ENCODE measurements at regions not wholly inside any gene's neighbourhood (a gene's known extent, or its start where the extent isn't known, plus 50 kb on each side); places are given as distances from the start of the nearest gene placed in this dataset.

DNA sequence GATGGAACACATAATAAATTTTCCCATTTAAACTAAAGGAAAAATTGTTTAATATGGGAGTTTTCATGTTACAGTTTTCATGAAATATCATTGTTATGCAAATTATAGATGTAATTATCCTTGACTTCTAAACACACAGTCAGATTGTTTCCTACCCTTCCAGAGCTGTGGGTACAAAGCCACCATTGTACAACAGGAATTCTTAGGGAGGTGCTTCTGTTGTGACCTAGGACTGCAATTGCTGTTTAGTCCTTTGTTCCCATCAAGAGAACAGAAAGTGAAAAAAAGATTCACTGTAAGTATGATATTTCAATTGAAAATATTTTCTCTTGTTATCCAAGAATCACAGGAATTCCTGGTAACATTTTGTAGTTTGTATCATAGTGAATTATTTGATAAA is 455.3 kb upstream of the NAALADL2 start:
- Histone ChIP-seq H3K27me3 (ENCODE audit: control insufficient read depth, insufficient read depth, low read length) (no peaks in the 10 kb centered on the region), H3K36me3 (ENCODE audit: control insufficient read depth, insufficient read depth, low read length) (no peaks in the 10 kb centered on the region), H3K4me3 (ENCODE audit: low read depth, low read length) (no peak overlapping the region)
- DNase-seq (ENCODE audit: low read depth) (no peak), FAIRE-seq (no peak)
- TF ChIP-seq, protein P1, sequence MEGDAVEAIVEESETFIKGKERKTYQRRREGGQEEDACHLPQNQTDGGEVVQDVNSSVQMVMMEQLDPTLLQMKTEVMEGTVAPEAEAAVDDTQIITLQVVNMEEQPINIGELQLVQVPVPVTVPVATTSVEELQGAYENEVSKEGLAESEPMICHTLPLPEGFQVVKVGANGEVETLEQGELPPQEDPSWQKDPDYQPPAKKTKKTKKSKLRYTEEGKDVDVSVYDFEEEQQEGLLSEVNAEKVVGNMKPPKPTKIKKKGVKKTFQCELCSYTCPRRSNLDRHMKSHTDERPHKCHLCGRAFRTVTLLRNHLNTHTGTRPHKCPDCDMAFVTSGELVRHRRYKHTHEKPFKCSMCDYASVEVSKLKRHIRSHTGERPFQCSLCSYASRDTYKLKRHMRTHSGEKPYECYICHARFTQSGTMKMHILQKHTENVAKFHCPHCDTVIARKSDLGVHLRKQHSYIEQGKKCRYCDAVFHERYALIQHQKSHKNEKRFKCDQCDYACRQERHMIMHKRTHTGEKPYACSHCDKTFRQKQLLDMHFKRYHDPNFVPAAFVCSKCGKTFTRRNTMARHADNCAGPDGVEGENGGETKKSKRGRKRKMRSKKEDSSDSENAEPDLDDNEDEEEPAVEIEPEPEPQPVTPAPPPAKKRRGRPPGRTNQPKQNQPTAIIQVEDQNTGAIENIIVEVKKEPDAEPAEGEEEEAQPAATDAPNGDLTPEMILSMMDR (IDR thresholded peaks at IDR 0.05; ENCODE audit: insufficient read depth, low read length, severe bottlenecking), result no peak

DNA sequence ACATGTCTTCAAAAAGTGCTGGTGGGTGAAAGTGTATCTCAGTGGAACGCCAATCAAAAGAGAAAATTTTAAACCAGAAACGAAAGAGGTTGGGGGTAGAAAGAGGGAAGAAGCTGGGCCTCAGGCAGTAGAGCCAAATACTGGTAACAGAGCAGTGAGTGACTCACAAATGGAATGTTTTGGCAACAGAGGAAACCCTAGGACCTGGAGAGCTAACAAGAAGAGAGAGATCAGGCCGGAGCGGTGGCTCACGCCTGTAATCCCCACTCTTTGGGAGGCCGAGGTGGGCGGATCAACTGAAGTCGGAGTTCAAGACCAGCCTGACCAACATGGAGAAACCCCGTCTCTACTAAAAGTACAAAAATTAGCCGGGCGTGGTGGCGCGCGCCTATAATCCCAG is 450.8 kb upstream of the NAALADL2 start:
- DNase-seq (ENCODE audit: low read depth) (peak; percentile 16), FAIRE-seq (no peak)
- TF ChIP-seq, protein P1 (IDR thresholded peaks at IDR 0.05; ENCODE audit: insufficient read depth, low read length, severe bottlenecking), result no peak
- H3K4me3 ChIP-seq (ENCODE audit: low read depth, low read length), result no peak overlapping the region
- no peaks in the 10 kb centered on the region for H3K36me3 ChIP-seq (ENCODE audit: control insufficient read depth, insufficient read depth, low read length)
- H3K27me3 ChIP-seq (ENCODE audit: control insufficient read depth, insufficient read depth, low read length), result no peaks in the 10 kb centered on the region

DNA sequence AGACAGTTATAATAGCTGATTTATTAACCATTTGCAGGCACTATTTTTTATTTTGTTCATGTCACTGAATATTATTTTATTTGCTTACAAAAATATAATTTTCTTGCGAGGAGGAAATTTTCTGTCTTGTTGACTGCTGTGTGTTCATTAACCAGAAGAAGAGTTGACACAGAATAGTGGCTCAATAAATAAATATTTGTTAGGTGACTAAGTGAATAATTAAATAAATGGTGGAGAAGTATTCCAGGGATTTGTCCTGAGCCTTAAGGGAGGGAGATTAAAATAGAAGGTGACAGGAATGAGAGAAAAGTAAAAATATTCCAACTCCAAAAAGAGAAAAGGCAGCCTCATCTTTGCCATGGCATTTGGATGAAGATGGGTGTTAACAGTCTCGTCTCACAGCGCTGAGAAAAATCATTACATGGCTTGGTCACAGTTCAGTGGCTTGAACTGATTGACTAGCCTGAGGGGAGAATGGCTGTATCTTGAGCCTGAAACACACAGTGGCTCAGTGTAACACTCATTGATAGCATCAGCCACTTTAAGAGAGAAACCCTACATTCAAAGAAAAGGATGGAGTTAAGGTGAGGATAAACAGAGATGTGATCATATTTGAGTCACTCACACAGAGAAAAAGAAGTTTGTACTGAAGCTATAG is 449.9 kb upstream of the NAALADL2 start:
- TF ChIP-seq, protein P1 (IDR thresholded peaks at IDR 0.05; ENCODE audit: insufficient read depth, low read length, severe bottlenecking), result no peak
- Histone ChIP-seq H3K36me3 (ENCODE audit: control insufficient read depth, insufficient read depth, low read length) (no peaks in the 10 kb centered on the region), H3K27me3 (ENCODE audit: control insufficient read depth, insufficient read depth, low read length) (no peaks in the 10 kb centered on the region), H3K4me3 (ENCODE audit: low read depth, low read length) (no peak overlapping the region)
- FAIRE-seq, result no peak
- DNase-seq (ENCODE audit: low read depth), result no peak

DNA sequence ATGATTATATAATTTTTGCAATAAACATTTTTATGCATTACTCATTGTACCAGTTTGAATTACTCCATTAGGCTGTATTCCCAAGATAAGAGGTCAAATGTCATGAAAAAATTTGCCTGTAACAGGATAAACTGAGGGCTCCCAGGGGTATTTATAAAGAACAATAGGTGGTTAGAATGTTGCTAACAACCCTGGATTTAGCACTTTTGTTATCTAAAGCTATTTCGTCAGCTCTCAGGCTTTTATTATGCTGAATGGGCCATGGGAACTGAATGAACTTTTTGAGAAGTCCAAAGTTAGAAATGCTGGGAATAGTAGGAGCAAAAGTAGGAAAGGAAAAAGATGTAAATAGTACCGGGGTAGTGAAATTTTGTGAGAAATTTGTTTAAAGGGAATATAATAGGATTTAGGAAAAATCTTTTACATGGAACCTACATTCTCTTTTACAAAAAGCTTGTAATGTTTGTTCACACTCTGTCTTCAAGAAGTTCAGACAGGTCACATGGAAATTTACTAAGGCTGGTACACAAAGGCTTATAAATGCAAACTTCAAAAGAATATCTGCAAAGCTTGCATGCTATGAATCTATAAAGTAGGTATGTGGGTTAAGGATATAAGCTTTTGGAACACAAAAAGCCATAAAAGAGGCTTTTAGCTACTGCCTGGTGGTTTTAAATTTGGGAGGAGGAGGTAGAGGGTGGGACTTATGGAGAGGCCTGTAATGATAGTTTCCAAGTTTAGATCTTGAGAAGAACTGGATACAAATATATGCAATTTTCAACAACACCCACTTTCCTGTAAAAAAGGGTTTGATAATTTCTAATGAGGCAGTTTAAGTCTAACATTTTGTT is 445.8 kb upstream of the NAALADL2 start:
- TF ChIP-seq, protein P1 (IDR thresholded peaks at IDR 0.05; ENCODE audit: insufficient read depth, low read length, severe bottlenecking), result no peak
- Histone ChIP-seq H3K27me3 (ENCODE audit: control insufficient read depth, insufficient read depth, low read length) (no peaks in the 10 kb centered on the region), H3K36me3 (ENCODE audit: control insufficient read depth, insufficient read depth, low read length) (no peaks in the 10 kb centered on the region), H3K4me3 (ENCODE audit: low read depth, low read length) (no peak overlapping the region)
- no peak for DNase-seq (ENCODE audit: low read depth)
- no peak for FAIRE-seq

GRCh38 chr3:174414902-174415301 is 444.2 kb upstream of the NAALADL2 start:
- Histone ChIP-seq H3K36me3 (ENCODE audit: control insufficient read depth, insufficient read depth, low read length) (no peaks in the 10 kb centered on the region), H3K4me3 (ENCODE audit: low read depth, low read length) (no peak overlapping the region), H3K27me3 (ENCODE audit: control insufficient read depth, insufficient read depth, low read length) (no peaks in the 10 kb centered on the region)
- TF ChIP-seq, protein P1 (IDR thresholded peaks at IDR 0.05; ENCODE audit: insufficient read depth, low read length, severe bottlenecking), result no peak
- FAIRE-seq, result no peak
- DNase-seq (ENCODE audit: low read depth), result no peak

Data from bronchial epithelial cell (primary cell).